C4-2B (cell line): ENCODE measurements at regions not wholly inside any gene's neighbourhood (a gene's known extent, or its start where the extent isn't known, plus 50 kb on each side); places are given as distances from the start of the nearest gene placed in this dataset.

ENCODE experiments used
- CTCF ChIP-seq: fragments of 450-650 bp; conservative IDR thresholded peaks from 2 replicates; pipeline ENCODE4 v1.5.1; 2017; ENCODE audit warnings: mild to moderate bottlenecking
- ZFX ChIP-seq: fragments of 450-650 bp; IDR thresholded peaks from 2 replicates; pipeline ENCODE4 v1.6.1; 2017

GRCh38 chr3:40639006-40639405 is 114.2 kb downstream of the ZNF621 start:
- TF ChIP-seq CTCF (no peak), ZFX (no peak)
